Lung (tissue), 11 donors: ENCODE measurements at regions not wholly inside any gene's neighbourhood (a gene's known extent, or its start where the extent isn't known, plus 50 kb on each side); places are given as distances from the start of the nearest gene placed in this dataset.

Experiments
- ATAC-seq: fragments of 200-7000 bp; cut with Tn5 transposase; one replicate; pipeline ENCODE4 v1.9.1; 2020; ENCODE audit warnings: moderate number of reproducible peaks; ENCODE audit not compliant: insufficient read depth, low FRiP score
- DNase-seq, 3 donors: peaks; one replicate each; pipeline ENCODE4 v3.0.0-alpha.2; 2013 to 2017
- H3K27ac ChIP-seq, 2 donors: one replicate each; pipeline ENCODE4 v1.5.1; 2013; ENCODE audit warnings: mild to moderate bottlenecking in 2 of 2, moderate library complexity in 2 of 2, control low read depth in 1 of 2, inconsistent platforms in 1 of 2, low read depth in 1 of 2, low read length in 1 of 2
- H3K27me3 ChIP-seq, 3 donors: one replicate each; pipeline ENCODE4 v1.5.1; 2013; ENCODE audit warnings: low read length in 2 of 3; ENCODE audit not compliant: control insufficient read depth in 3 of 3, insufficient read depth in 3 of 3
- H3K36me3 ChIP-seq, 4 donors: one replicate each; pipeline ENCODE4 v1.5.1; 2013; ENCODE audit warnings: low read length in 4 of 4, mild to moderate bottlenecking in 1 of 4, moderate library complexity in 1 of 4; ENCODE audit not compliant: control insufficient read depth in 4 of 4, insufficient read depth in 4 of 4
- H3K4me1 ChIP-seq, 5 donors: one replicate each; pipeline ENCODE4 v1.5.1; 2013; ENCODE audit warnings: low read length in 5 of 5, mild to moderate bottlenecking in 2 of 5, moderate library complexity in 1 of 5; ENCODE audit not compliant: control insufficient read depth in 5 of 5, insufficient read depth in 5 of 5
- H3K4me3 ChIP-seq: one replicate; pipeline ENCODE4 v1.5.1; 2013; ENCODE audit warnings: mild to moderate bottlenecking, control low read depth, moderate library complexity
- H3K9ac ChIP-seq, 2 donors: one replicate each; pipeline ENCODE4 v1.5.1; 2013; ENCODE audit warnings: low read length in 2 of 2, control low read depth in 1 of 2; ENCODE audit not compliant: insufficient read depth in 1 of 2
- H3K9me3 ChIP-seq, 4 donors: one replicate each; pipeline ENCODE4 v1.5.1; 2013; ENCODE audit warnings: low read length in 3 of 4, mild to moderate bottlenecking in 1 of 4, moderate library complexity in 1 of 4; ENCODE audit not compliant: control insufficient read depth in 4 of 4, insufficient read depth in 3 of 4
- CTCF ChIP-seq: IDR thresholded peaks from 2 replicates; pipeline ENCODE4 v1.5.1; 2012; ENCODE audit warnings: mild to moderate bottlenecking; ENCODE audit errors: control extremely low read depth, extremely low read depth
- WGBS, 2 donors: extraction: QIAGEN DNeasy Blood & Tissue Kit; methylation state at CpG; one replicate each; pipeline ENCODE4 v1.1.7; 2013; 5-methylcytosine and 5-hydroxymethylcytosine counted together
- donor health status: control.
- donor health status: control.
- donor health status: Bipolar disorder and iron deficiency.
- donor health status: healthy.
- donor health status: DM: yes; HTN: yes; CAD: no.

- DNase-seq (no peak), ATAC-seq (no peak)
- H3K4me3 ChIP-seq: no peak overlapping the region
- peaks cover 0 to 2% (median 0%) of the 10 kb centered on the region in 3 donors for H3K27me3 ChIP-seq
- no peak overlapping the region for H3K9ac ChIP-seq
- no peak overlapping the region for H3K27ac ChIP-seq
- no peaks in the 10 kb centered on the region for H3K36me3 ChIP-seq
- no peaks in the 10 kb centered on the region for H3K4me1 ChIP-seq
- no peak for TF ChIP-seq CTCF
- WGBS, 2 donors: 82 to 87% methylated on average over 7 of the region's 7 CpGs
- peaks cover 0 to 5% (median 0%) of the 10 kb centered on the region in 4 donors for H3K9me3 ChIP-seq
These were observed 76.4 kb downstream of the SKA1 start for GRCh38 chr18:50451100-50451842.

GRCh38 chr18:50453014-50453680 is 78.3 kb downstream of the SKA1 start:
- no peak for TF ChIP-seq CTCF
- DNase-seq (no peak), ATAC-seq (no peak)
- peaks cover 0 to 5% (median 0%) of the 10 kb centered on the region in 4 donors for H3K9me3 ChIP-seq
- H3K27ac ChIP-seq: no peak overlapping the region
- H3K4me3 ChIP-seq: no peak overlapping the region
- no peak overlapping the region for H3K9ac ChIP-seq
- H3K4me1 ChIP-seq: no peaks in the 10 kb centered on the region
- 67 to 73% methylated on average over 1 of the region's 1 CpG for WGBS, 2 donors
- H3K36me3 ChIP-seq: no peaks in the 10 kb centered on the region
- H3K27me3 ChIP-seq: peaks cover 0 to 3% (median 2%) of the 10 kb centered on the region in 3 donors

GRCh38 chr18:50453732-50454131 is 78.9 kb downstream of the SKA1 start:
- Histone ChIP-seq H3K9me3 (peaks cover 0 to 2% (median 0%) of the 10 kb centered on the region in 4 donors), H3K36me3 (no peaks in the 10 kb centered on the region), H3K9ac (no peak overlapping the region), H3K27ac (no peak overlapping the region), H3K4me3 (no peak overlapping the region), H3K4me1 (no peaks in the 10 kb centered on the region), H3K27me3 (peaks cover 0 to 3% (median 2%) of the 10 kb centered on the region in 3 donors)
- no peak for TF ChIP-seq CTCF
- DNase-seq (no peak), ATAC-seq (no peak)
- WGBS, 2 donors: 92 to 94% methylated on average over 4 of the region's 4 CpGs
